ENCODE measurements at regions not wholly inside any gene's neighbourhood (a gene's known extent, or its start where the extent isn't known, plus 50 kb on each side); places are given as distances from the start of the nearest gene placed in this dataset.

DNA sequence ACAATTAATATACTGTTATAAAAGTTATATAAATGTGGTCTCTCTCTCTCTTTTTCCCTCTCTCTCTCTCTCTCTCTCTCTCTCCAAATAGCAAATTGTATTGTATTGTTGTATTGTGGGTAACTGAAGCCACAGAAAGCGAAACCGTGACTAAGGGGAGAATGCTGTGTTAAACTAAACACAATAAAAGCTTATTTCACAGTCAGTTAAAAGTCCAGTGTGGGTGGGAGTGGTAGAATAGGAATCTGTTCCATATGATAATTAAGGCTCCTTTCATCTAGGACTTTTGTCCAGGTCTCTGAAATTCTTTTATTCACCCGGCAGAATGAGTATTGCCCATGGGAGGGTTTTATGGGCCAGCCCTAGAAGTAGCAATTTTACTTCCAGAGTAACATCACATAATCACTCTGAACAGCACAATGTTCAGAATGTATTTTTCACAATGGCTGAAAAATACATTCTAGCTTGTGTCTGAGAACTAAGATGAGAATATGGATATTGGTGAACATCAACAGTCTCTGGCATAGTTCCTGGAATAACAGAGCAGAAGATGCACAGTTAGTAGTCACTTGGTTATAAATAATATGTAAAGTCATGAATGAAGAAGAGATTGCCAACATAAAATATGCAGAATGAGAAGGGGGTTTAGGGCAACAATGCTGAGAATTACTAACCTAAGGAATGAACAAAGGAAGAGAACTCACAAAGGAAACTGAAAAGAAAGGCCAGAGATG, 399.1 kb downstream of the PLCL1 start:
- TF ChIP-seq ZNF274 (IDR thresholded peaks at IDR 0.05; ENCODE audit: low read depth, low read length) = no peak
- no peak for TF ChIP-seq YY1 (IDR thresholded peaks at IDR 0.05; ENCODE audit: insufficient read depth, insufficient read length)
